WTC11 (cell line): ENCODE measurements at regions not wholly inside any gene's neighbourhood (a gene's known extent, or its start where the extent isn't known, plus 50 kb on each side); places are given as distances from the start of the nearest gene placed in this dataset.

ENCODE experiments used
- ATAC-seq: fragments of 200-7000 bp; cut with Tn5 transposase; 2 replicates; pipeline ENCODE4 v1.10.0; 2021; ENCODE audit warnings: mild to moderate bottlenecking, moderate library complexity
- CTCF ChIA-PET: fragments of 300-600 bp; sonication (Branson Sonifier 250); formaldehyde crosslinking; loops from one replicate; lab custom pipeline; 2021; ENCODE audit warnings: antibody characterized with exemption; lab: Charles Lee
- POLR2A ChIA-PET: fragments of 350-600 bp; sonication (Branson Sonifier 250); formaldehyde crosslinking; loops from one replicate; lab custom pipeline; 2021; ENCODE audit warnings: antibody characterized with exemption; lab: Charles Lee
- DNase-seq: peaks from one replicate; pipeline ENCODE4 v3.0.0; 2021; ENCODE audit warnings: low spot score
- H3K27ac Mint-ChIP-seq: 2 replicates; pipeline ENCODE4 v1.8.0; 2021; ENCODE audit warnings: mixed read lengths
- H3K27me3 Mint-ChIP-seq: 2 replicates; pipeline ENCODE4 v1.8.0; 2021; ENCODE audit warnings: low read depth, mild to moderate bottlenecking, moderate library complexity, mixed read lengths
- H3K36me3 Mint-ChIP-seq: 2 replicates; pipeline ENCODE4 v1.8.0; 2021; ENCODE audit warnings: mixed read lengths
- H3K4me1 Mint-ChIP-seq: 2 replicates; pipeline ENCODE4 v1.8.0; 2022; ENCODE audit warnings: mixed read lengths
- H3K4me3 Mint-ChIP-seq: 2 replicates; pipeline ENCODE4 v1.8.0; 2021; ENCODE audit warnings: mild to moderate bottlenecking, moderate library complexity, mixed read lengths
- H3K9me3 Mint-ChIP-seq: 2 replicates; pipeline ENCODE4 v1.8.0; 2021; ENCODE audit warnings: mixed read lengths
- AR ChIP-seq: fragments of 250-450 bp; sonication (Bioruptor Pico); IDR thresholded peaks from 2 replicates; pipeline ENCODE4 v1.9.0; 2021; ENCODE audit warnings: mild to moderate bottlenecking
- CREB1 ChIP-seq: sonication (generic); formaldehyde crosslinking; IDR thresholded peaks from 2 replicates; pipeline ENCODE4 v1.8.0; 2023; ENCODE audit warnings: mild to moderate bottlenecking, missing genetic modification reagents
- ELF4 ChIP-seq: sonication (generic); formaldehyde crosslinking; IDR thresholded peaks from 2 replicates; pipeline ENCODE4 v1.8.1; 2022; ENCODE audit warnings: low read depth, mild to moderate bottlenecking, moderate library complexity, missing genetic modification reagents
- EMX1 ChIP-seq: fragments of 250-450 bp; sonication (Bioruptor Pico); IDR thresholded peaks from 2 replicates; pipeline ENCODE4 v1.8.0; 2021; ENCODE audit warnings: mild to moderate bottlenecking
- ERG ChIP-seq: fragments of 250-450 bp; sonication (Bioruptor Pico); IDR thresholded peaks from 2 replicates; pipeline ENCODE4 v1.8.0; 2021; ENCODE audit warnings: mild to moderate bottlenecking
- HMGXB4 ChIP-seq: sonication (generic); formaldehyde crosslinking; IDR thresholded peaks from 2 replicates; pipeline ENCODE4 v1.8.1; 2023; ENCODE audit warnings: mild to moderate bottlenecking, moderate library complexity, missing genetic modification reagents
- JUN ChIP-seq: sonication (generic); formaldehyde crosslinking; IDR thresholded peaks from 2 replicates; pipeline ENCODE4 v1.8.0; 2023; ENCODE audit warnings: mild to moderate bottlenecking, missing genetic modification reagents
- NFATC4 ChIP-seq: fragments of 250-450 bp; sonication (Bioruptor Pico); IDR thresholded peaks from 2 replicates; pipeline ENCODE4 v1.9.0; 2021; ENCODE audit warnings: mild to moderate bottlenecking
- NR1H2 ChIP-seq: sonication (generic); formaldehyde crosslinking; IDR thresholded peaks from 2 replicates; pipeline ENCODE4 v1.9.0; 2021; ENCODE audit warnings: mild to moderate bottlenecking, moderate library complexity, missing genetic modification reagents
- NR3C1 ChIP-seq: sonication (generic); formaldehyde crosslinking; conservative IDR thresholded peaks from 2 replicates; pipeline ENCODE4 v1.8.1; 2023; ENCODE audit warnings: low read depth, mild to moderate bottlenecking, missing genetic modification reagents
- PRRX2 ChIP-seq: fragments of 250-450 bp; sonication (Bioruptor Pico); IDR thresholded peaks from 2 replicates; pipeline ENCODE4 v1.8.0; 2021; ENCODE audit warnings: mild to moderate bottlenecking
- ZBTB43 ChIP-seq: sonication (generic); formaldehyde crosslinking; IDR thresholded peaks from 2 replicates; pipeline ENCODE4 v1.8.1; 2023; ENCODE audit warnings: mild to moderate bottlenecking, missing genetic modification reagents
- ZNF219 ChIP-seq: sonication (generic); formaldehyde crosslinking; IDR thresholded peaks from 2 replicates; pipeline ENCODE4 v1.8.0; 2023; ENCODE audit warnings: missing genetic modification reagents, mild to moderate bottlenecking, borderline replicate concordance
- ZNF281 ChIP-seq: sonication (generic); formaldehyde crosslinking; IDR thresholded peaks from 2 replicates; pipeline ENCODE4 v1.8.0; 2023; ENCODE audit warnings: mild to moderate bottlenecking, missing genetic modification reagents
- ZNF416 ChIP-seq: fragments of 250-450 bp; sonication (Bioruptor Pico); IDR thresholded peaks from 2 replicates; pipeline ENCODE4 v1.9.0; 2021; ENCODE audit warnings: mild to moderate bottlenecking, inconsistent platforms
- ZNF532 ChIP-seq: fragments of 250-450 bp; sonication (Bioruptor Pico); IDR thresholded peaks from 2 replicates; pipeline ENCODE4 v1.9.0; 2021; ENCODE audit warnings: mild to moderate bottlenecking, borderline replicate concordance
- ZSCAN18 ChIP-seq: fragments of 250-450 bp; sonication (Bioruptor Pico); IDR thresholded peaks from 2 replicates; pipeline ENCODE4 v2.1.2; 2022; ENCODE audit warnings: mild to moderate bottlenecking, moderate library complexity

GRCh38 chr11:98836156-98836555, 184.6 kb upstream of the CNTN5 start:
- POLR2A ChIA-PET: no interaction called here
- no peak for DNase-seq
- no peaks in the 10 kb centered on the region for H3K36me3 Mint-ChIP-seq
- CTCF ChIA-PET: no interaction called here
- H3K27me3 Mint-ChIP-seq: no peaks in the 10 kb centered on the region
- no peak overlapping the region for H3K4me3 Mint-ChIP-seq
- H3K4me1 Mint-ChIP-seq: no peaks in the 10 kb centered on the region
- H3K27ac Mint-ChIP-seq: no peak overlapping the region
- ATAC-seq: no peak
- TF ChIP-seq ELF4 (CRISPR knock-in tag) (no peak), PRRX2 (no peak), ZNF532 (CRISPR knock-in tag) (no peak), CREB1 (CRISPR knock-in tag) (no peak), NR3C1 (no peak), NR1H2 (no peak), JUN (CRISPR knock-in tag) (no peak), EMX1 (CRISPR knock-in tag) (no peak), ZBTB43 (CRISPR knock-in tag) (no peak), ZNF281 (no peak), ZNF219 (CRISPR knock-in tag) (no peak), ERG (CRISPR knock-in tag) (no peak), AR (CRISPR knock-in tag) (no peak), ZSCAN18 (no peak), ZNF416 (no peak), NFATC4 (CRISPR knock-in tag) (no peak), HMGXB4 (no peak)
- H3K9me3 Mint-ChIP-seq: peaks cover under 1% of the 10 kb centered on the region; the same call in 1 of the 2 replicates
